Cardiac muscle cell (in vitro differentiated cells and primary cell): ENCODE measurements at regions not wholly inside any gene's neighbourhood (a gene's known extent, or its start where the extent isn't known, plus 50 kb on each side); places are given as distances from the start of the nearest gene placed in this dataset.

ENCODE experiments used
- DNase-seq, 2 donors: peaks; one replicate each; pipeline versions ENCODE4 v3.0.0 to v3.0.0-alpha.2; 2010 to 2017; ENCODE audit warnings: low read depth in 1 of 2, low spot score in 1 of 2
- H3K27ac ChIP-seq: fragments of 200-600 bp; sonication (generic); 2 replicates; pipeline ENCODE4 v1.5.1; 2016
- H3K27me3 ChIP-seq: fragments of 200-600 bp; sonication (generic); 2 replicates; pipeline ENCODE4 v1.6.0; 2016; ENCODE audit warnings: control low read depth
- H3K36me3 ChIP-seq: fragments of 200-600 bp; sonication (generic); 2 replicates; pipeline ENCODE4 v1.5.1; 2016; ENCODE audit warnings: control low read depth
- H3K4me1 ChIP-seq: fragments of 200-600 bp; sonication (generic); 2 replicates; pipeline ENCODE4 v1.8.1; 2017; ENCODE audit warnings: low read depth, mild to moderate bottlenecking, mixed run types
- H3K4me3 ChIP-seq: fragments of 200-600 bp; sonication (generic); 2 replicates; pipeline ENCODE4 v1.5.1; 2016; ENCODE audit warnings: mild to moderate bottlenecking
- H3K9me3 ChIP-seq: fragments of 200-600 bp; sonication (generic); 2 replicates; pipeline ENCODE4 v1.5.1; 2017; ENCODE audit warnings: low read depth, mild to moderate bottlenecking, control low read depth
- CTCF ChIP-seq: IDR thresholded peaks from 2 replicates; pipeline ENCODE4 v1.5.1; 2012; ENCODE audit warnings: low read depth, mild to moderate bottlenecking, low read length

- Histone ChIP-seq H3K27me3 (no peaks in the 10 kb centered on the region), H3K9me3 (no peaks in the 10 kb centered on the region), H3K36me3 (no peaks in the 10 kb centered on the region), H3K4me3 (no peak overlapping the region), H3K4me1 (no peaks in the 10 kb centered on the region), H3K27ac (no peak overlapping the region)
- no peak for TF ChIP-seq CTCF
- no peak for DNase-seq
Measured at GRCh38 chr5:23305055-23305454, 202.4 kb upstream of the PRDM9 start.

- TF ChIP-seq CTCF, result no peak
- Histone ChIP-seq H3K27me3 (no peaks in the 10 kb centered on the region), H3K36me3 (no peaks in the 10 kb centered on the region), H3K4me1 (no peaks in the 10 kb centered on the region), H3K9me3 (no peaks in the 10 kb centered on the region), H3K4me3 (no peak overlapping the region), H3K27ac (no peak overlapping the region)
- no peak for DNase-seq
Measured at GRCh38 chr5:23303836-23304235, 203.6 kb upstream of the PRDM9 start.

- Histone ChIP-seq H3K27ac (no peak overlapping the region), H3K27me3 (no peaks in the 10 kb centered on the region), H3K9me3 (no peaks in the 10 kb centered on the region)
Measured at GRCh38 chr5:23303435-23303834, 204.0 kb upstream of the PRDM9 start.

GRCh38 chr5:23302438-23302837 lies 205.0 kb upstream of the PRDM9 start:
- Histone ChIP-seq H3K36me3 (no peaks in the 10 kb centered on the region), H3K4me3 (no peak overlapping the region), H3K4me1 (no peaks in the 10 kb centered on the region), H3K27ac (no peak overlapping the region), H3K9me3 (no peaks in the 10 kb centered on the region), H3K27me3 (no peaks in the 10 kb centered on the region)
- no peak for TF ChIP-seq CTCF
- no peak for DNase-seq

More at GRCh38 chr5:23303435-23303834, 204.0 kb upstream of the PRDM9 start:
- no peak overlapping the region for H3K4me3 ChIP-seq
- TF ChIP-seq CTCF, result no peak
- DNase-seq, result no peak
- no peaks in the 10 kb centered on the region for H3K36me3 ChIP-seq
- H3K4me1 ChIP-seq, result no peaks in the 10 kb centered on the region

- no peak overlapping the region for H3K4me3 ChIP-seq
- DNase-seq, result no peak
- H3K27me3 ChIP-seq, result no peaks in the 10 kb centered on the region
- no peak overlapping the region for H3K27ac ChIP-seq
- H3K36me3 ChIP-seq, result no peaks in the 10 kb centered on the region
- no peak for TF ChIP-seq CTCF
- H3K4me1 ChIP-seq, result no peaks in the 10 kb centered on the region
- H3K9me3 ChIP-seq, result no peaks in the 10 kb centered on the region
Measured at GRCh38 chr5:23289162-23289561, 218.2 kb upstream of the PRDM9 start.

- H3K4me1 ChIP-seq, result no peaks in the 10 kb centered on the region
- no peaks in the 10 kb centered on the region for H3K27me3 ChIP-seq
- no peak overlapping the region for H3K27ac ChIP-seq
- H3K36me3 ChIP-seq, result no peaks in the 10 kb centered on the region
- DNase-seq, result no peak
- no peak for TF ChIP-seq CTCF
- H3K9me3 ChIP-seq, result no peaks in the 10 kb centered on the region
- no peak overlapping the region for H3K4me3 ChIP-seq
Measured at GRCh38 chr5:23284656-23285055, 222.8 kb upstream of the PRDM9 start.
